ENCODE measurements at regions not wholly inside any gene's neighbourhood (a gene's known extent, or its start where the extent isn't known, plus 50 kb on each side); places are given as distances from the start of the nearest gene placed in this dataset.

- H3K4me3 ChIP-seq (ENCODE audit: low read depth, low read length) = no peak overlapping the region
- peak; percentile 65 for DNase-seq (ENCODE audit: low read depth)
- H3K27me3 ChIP-seq (ENCODE audit: control insufficient read depth, insufficient read depth, low read length) = no peaks in the 10 kb centered on the region
- H3K36me3 ChIP-seq (ENCODE audit: control insufficient read depth, insufficient read depth, low read length) = no peaks in the 10 kb centered on the region
- TF ChIP-seq, protein P1, sequence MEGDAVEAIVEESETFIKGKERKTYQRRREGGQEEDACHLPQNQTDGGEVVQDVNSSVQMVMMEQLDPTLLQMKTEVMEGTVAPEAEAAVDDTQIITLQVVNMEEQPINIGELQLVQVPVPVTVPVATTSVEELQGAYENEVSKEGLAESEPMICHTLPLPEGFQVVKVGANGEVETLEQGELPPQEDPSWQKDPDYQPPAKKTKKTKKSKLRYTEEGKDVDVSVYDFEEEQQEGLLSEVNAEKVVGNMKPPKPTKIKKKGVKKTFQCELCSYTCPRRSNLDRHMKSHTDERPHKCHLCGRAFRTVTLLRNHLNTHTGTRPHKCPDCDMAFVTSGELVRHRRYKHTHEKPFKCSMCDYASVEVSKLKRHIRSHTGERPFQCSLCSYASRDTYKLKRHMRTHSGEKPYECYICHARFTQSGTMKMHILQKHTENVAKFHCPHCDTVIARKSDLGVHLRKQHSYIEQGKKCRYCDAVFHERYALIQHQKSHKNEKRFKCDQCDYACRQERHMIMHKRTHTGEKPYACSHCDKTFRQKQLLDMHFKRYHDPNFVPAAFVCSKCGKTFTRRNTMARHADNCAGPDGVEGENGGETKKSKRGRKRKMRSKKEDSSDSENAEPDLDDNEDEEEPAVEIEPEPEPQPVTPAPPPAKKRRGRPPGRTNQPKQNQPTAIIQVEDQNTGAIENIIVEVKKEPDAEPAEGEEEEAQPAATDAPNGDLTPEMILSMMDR (IDR thresholded peaks at IDR 0.05; ENCODE audit: insufficient read depth, low read length, poor library complexity, severe bottlenecking) = no peak
Measured at GRCh38 chr20:22425344-22426295, 158.8 kb downstream of the FOXA2 start.

DNA sequence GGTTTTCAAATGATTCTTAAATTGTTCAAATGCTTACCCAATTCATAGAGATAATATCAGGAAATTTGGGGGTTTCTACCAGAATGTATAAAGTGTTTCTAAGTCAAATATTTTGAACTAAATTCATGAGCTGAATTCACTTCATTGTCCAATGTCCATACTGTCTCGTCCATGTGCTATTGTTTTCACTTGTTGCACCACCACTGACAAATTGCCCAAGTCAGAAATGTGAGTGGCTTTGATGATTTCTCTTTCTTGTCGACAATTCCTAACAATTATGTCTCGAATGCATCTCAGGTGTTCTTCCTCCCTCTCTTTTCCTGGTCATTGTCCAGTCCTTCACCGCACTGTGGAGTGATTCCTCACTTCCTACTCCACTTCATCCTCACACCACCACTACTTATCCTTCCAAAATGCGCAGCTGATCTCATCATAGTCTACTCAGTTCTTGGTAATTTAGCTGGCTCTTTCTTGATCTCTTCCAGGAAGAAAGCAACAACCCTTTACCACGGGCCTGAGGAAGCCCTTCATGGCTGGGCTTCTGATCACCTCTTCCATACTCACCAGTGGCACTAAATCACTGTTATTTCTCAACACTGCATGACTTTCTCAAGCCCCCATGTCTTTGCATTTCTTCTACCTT is 161.1 kb downstream of the FOXA2 start:
- DNase-seq (ENCODE audit: low read depth) = no peak
- Histone ChIP-seq H3K4me3 (ENCODE audit: low read depth, low read length) (no peak overlapping the region), H3K27me3 (ENCODE audit: control insufficient read depth, insufficient read depth, low read length) (no peaks in the 10 kb centered on the region), H3K36me3 (ENCODE audit: control insufficient read depth, insufficient read depth, low read length) (no peaks in the 10 kb centered on the region)
- TF ChIP-seq, protein P1 (IDR thresholded peaks at IDR 0.05; ENCODE audit: insufficient read depth, low read length, poor library complexity, severe bottlenecking) = no peak

GRCh38 chr20:22420116-22420598 is 164.2 kb downstream of the FOXA2 start:
- TF ChIP-seq, protein P1 (IDR thresholded peaks at IDR 0.05; ENCODE audit: insufficient read depth, low read length, poor library complexity, severe bottlenecking) = no peak
- Histone ChIP-seq H3K4me3 (ENCODE audit: low read depth, low read length) (no peak overlapping the region), H3K27me3 (ENCODE audit: control insufficient read depth, insufficient read depth, low read length) (no peaks in the 10 kb centered on the region), H3K36me3 (ENCODE audit: control insufficient read depth, insufficient read depth, low read length) (no peaks in the 10 kb centered on the region)
- DNase-seq (ENCODE audit: low read depth) = no peak

DNA sequence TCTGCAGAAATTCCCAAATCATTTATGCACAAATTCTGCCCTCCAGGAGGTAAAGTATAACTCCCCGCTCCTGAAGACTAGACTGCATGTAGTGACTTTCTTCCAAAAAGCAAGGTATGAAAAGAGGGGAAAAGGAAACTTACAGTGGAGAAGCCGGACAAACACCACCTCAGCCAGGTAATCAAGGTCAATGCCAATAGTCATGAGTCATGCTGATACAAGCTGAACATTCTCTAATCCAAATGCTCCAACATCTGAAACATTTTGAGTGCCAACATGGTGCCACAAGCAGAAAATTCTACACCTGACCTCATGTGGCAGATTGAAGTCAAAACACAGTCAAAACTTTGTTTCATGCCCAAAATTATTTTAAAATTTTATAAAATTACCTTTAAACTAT is 165.6 kb downstream of the FOXA2 start:
- Histone ChIP-seq H3K27me3 (ENCODE audit: control insufficient read depth, insufficient read depth, low read length) (no peaks in the 10 kb centered on the region), H3K36me3 (ENCODE audit: control insufficient read depth, insufficient read depth, low read length) (no peaks in the 10 kb centered on the region), H3K4me3 (ENCODE audit: low read depth, low read length) (no peak overlapping the region)
- no peak for DNase-seq (ENCODE audit: low read depth)
- TF ChIP-seq, protein P1 (IDR thresholded peaks at IDR 0.05; ENCODE audit: insufficient read depth, low read length, poor library complexity, severe bottlenecking) = no peak

GRCh38 chr20:22414305-22414742 is 170.0 kb downstream of the FOXA2 start:
- Histone ChIP-seq H3K36me3 (ENCODE audit: control insufficient read depth, insufficient read depth, low read length) (no peaks in the 10 kb centered on the region), H3K27me3 (ENCODE audit: control insufficient read depth, insufficient read depth, low read length) (no peaks in the 10 kb centered on the region), H3K4me3 (ENCODE audit: low read depth, low read length) (no peak overlapping the region)
- TF ChIP-seq, protein P1 (IDR thresholded peaks at IDR 0.05; ENCODE audit: insufficient read depth, low read length, poor library complexity, severe bottlenecking) = no peak
- DNase-seq (ENCODE audit: low read depth) = no peak

All from kidney epithelial cell (primary cell).